PC-3 (cell line): ENCODE measurements at regions not wholly inside any gene's neighbourhood (a gene's known extent, or its start where the extent isn't known, plus 50 kb on each side); places are given as distances from the start of the nearest gene placed in this dataset.

Experiments used
- CTCF ChIP-seq: fragments of 300-600 bp; sonication (generic); conservative IDR thresholded peaks from 2 replicates; pipeline ENCODE4 v1.5.1; 2017; ENCODE audit warnings: antibody characterized with exemption, low read depth, mild to moderate bottlenecking, low read length
- EZH2 ChIP-seq: fragments of 300-600 bp; sonication (generic); IDR thresholded peaks from one replicate; pipeline ENCODE4 v1.6.1; 2017; ENCODE audit warnings: antibody characterized with exemption, mild to moderate bottlenecking, low read length; ENCODE audit not compliant: unreplicated experiment

- TF ChIP-seq CTCF (no peak), EZH2 (no peak)
These were observed 165.0 kb downstream of the MOXD1 start for GRCh38 chr6:132236281-132236680.
